Natural killer cell treated with Interleukin-12 subunit alpha and Interleukin-12 subunit beta and Interleukin-15 and Interleukin-18, amount 100 ng/mL, for 72 hours (primary cell): ENCODE measurements at regions not wholly inside any gene's neighbourhood (a gene's known extent, or its start where the extent isn't known, plus 50 kb on each side); places are given as distances from the start of the nearest gene placed in this dataset.

ENCODE experiments used
- ATAC-seq, 2 donors: fragments of 150-1000 bp; cut with Tn5 transposase in 1 of 2; sonication (Bioruptor Pico), chemical (Tn5 transposase) in 1 of 2; 2 replicates each; pipeline ENCODE4 v1.10.0; 2021
- DNase-seq: peaks from one replicate; pipeline ENCODE4 v3.0.0; 2022; ENCODE audit warnings: low spot score
- H3K27ac Mint-ChIP-seq, 2 donors: 1 replicate in 1 of 2; 2 replicates in 1 of 2; pipeline ENCODE4 v1.8.0; 2022; ENCODE audit warnings: mixed read lengths in 2 of 2, mild to moderate bottlenecking in 1 of 2, moderate library complexity in 1 of 2
- H3K27me3 Mint-ChIP-seq, 2 donors: 1 replicate in 1 of 2; 2 replicates in 1 of 2; pipeline ENCODE4 v1.8.0; 2022; ENCODE audit warnings: mixed read lengths in 2 of 2
- H3K36me3 Mint-ChIP-seq: one replicate; pipeline ENCODE4 v1.8.0; 2022; ENCODE audit warnings: mixed read lengths
- H3K4me1 Mint-ChIP-seq, 2 donors: 1 replicate in 1 of 2; 2 replicates in 1 of 2; pipeline ENCODE4 v1.8.0; 2022; ENCODE audit warnings: low read depth in 2 of 2, mixed read lengths in 2 of 2, mild to moderate bottlenecking in 1 of 2
- H3K4me3 Mint-ChIP-seq: one replicate; pipeline ENCODE4 v1.8.0; 2022; ENCODE audit warnings: mixed read lengths
- H3K9me3 Mint-ChIP-seq: 2 replicates; pipeline ENCODE4 v1.8.0; 2022; ENCODE audit warnings: mixed read lengths

- Mint-ChIP-seq H3K27ac (no peak overlapping the region), H3K4me3 (no peak overlapping the region)
- no peak for ATAC-seq
Observed at GRCh38 chr20:11103866-11104265, 430.1 kb upstream of the JAG1 start.

GRCh38 chr20:11108102-11108810 lies 434.5 kb upstream of the JAG1 start:
- H3K36me3 Mint-ChIP-seq = no peaks in the 10 kb centered on the region
- DNase-seq (no peak), ATAC-seq (no peak)
- no peaks in the 10 kb centered on the region for H3K27me3 Mint-ChIP-seq
- H3K4me1 Mint-ChIP-seq = no peaks in the 10 kb centered on the region
- no peak overlapping the region for H3K27ac Mint-ChIP-seq
- H3K4me3 Mint-ChIP-seq = no peak overlapping the region
- no peaks in the 10 kb centered on the region for H3K9me3 Mint-ChIP-seq

More at GRCh38 chr20:11103866-11104265, 430.1 kb upstream of the JAG1 start:
- H3K4me1 Mint-ChIP-seq = no peaks in the 10 kb centered on the region
- peaks cover 2% of the 10 kb centered on the region for H3K9me3 Mint-ChIP-seq
- no peaks in the 10 kb centered on the region for H3K36me3 Mint-ChIP-seq
- DNase-seq = no peak
- H3K27me3 Mint-ChIP-seq = no peaks in the 10 kb centered on the region

DNA sequence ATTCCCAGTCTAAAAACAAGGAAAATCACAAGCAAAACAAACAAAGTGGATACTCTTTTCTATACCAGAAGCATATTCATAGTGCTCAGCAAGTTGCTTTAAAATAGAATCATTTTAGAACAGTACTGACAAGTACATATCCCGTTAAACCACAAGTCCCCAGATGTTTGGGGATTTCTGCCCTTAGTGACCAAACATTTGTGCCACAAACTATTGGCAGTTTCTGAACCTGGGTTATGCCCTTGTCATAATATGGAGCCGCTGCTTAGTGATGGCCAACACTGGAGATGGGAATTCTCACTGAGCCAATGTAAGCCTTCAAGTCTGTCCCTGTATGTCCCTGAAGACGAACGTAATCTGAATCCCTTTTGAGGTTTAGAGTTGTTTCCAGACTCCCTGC lies 436.7 kb upstream of the JAG1 start:
- Mint-ChIP-seq H3K27me3 (no peaks in the 10 kb centered on the region), H3K27ac (no peak overlapping the region), H3K4me1 (no peaks in the 10 kb centered on the region), H3K36me3 (no peaks in the 10 kb centered on the region), H3K4me3 (no peak overlapping the region), H3K9me3 (no peaks in the 10 kb centered on the region)
- no peak for DNase-seq
- no peak for ATAC-seq

DNA sequence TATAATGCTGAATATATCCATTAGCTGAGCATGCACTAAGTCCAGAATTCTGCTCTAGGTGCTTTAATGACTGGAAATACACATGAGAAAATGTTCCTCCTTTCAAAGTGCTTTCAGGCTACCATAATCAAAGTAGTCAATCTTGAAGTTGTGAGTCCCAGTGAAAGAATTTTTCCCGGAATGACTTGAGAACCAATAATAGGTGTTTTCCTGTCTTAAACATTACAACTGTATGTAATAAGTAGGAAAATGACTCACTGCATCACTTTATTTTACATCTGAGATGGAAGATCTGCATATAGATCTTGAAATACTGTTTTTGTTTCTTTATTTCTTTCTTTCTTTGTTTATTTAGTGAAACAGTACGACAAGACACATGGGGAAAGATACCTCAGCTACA lies 437.4 kb upstream of the JAG1 start:
- Mint-ChIP-seq H3K36me3 (no peaks in the 10 kb centered on the region), H3K9me3 (no peaks in the 10 kb centered on the region), H3K27me3 (no peaks in the 10 kb centered on the region), H3K4me3 (no peak overlapping the region), H3K27ac (no peak overlapping the region), H3K4me1 (no peaks in the 10 kb centered on the region)
- DNase-seq (no peak), ATAC-seq (no peak)

GRCh38 chr20:11112832-11113231 lies 439.0 kb upstream of the JAG1 start:
- DNase-seq (no peak), ATAC-seq (no peak)
- no peaks in the 10 kb centered on the region for H3K9me3 Mint-ChIP-seq
- no peaks in the 10 kb centered on the region for H3K27me3 Mint-ChIP-seq
- H3K27ac Mint-ChIP-seq = no peak overlapping the region
- H3K4me3 Mint-ChIP-seq = no peak overlapping the region
- no peaks in the 10 kb centered on the region for H3K4me1 Mint-ChIP-seq
- H3K36me3 Mint-ChIP-seq = no peaks in the 10 kb centered on the region

DNA sequence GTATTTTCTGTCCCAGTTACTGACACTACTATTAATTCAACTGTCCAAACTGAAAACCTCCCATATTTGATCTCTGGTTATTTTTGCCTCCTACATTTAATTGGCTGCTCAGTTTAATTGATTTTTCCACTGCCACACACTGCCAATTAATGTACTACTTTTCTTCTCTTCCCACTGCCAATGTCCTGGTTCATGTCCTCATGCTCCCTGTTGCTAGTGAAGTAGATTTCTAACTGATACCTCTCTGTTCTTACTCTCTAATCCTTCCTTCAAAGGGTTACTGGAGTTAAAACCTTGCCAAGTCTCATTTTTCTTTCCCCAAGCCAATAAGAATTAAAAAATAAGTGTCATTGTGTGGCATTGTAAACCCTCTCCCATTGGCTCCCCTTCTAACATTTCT lies 440.6 kb upstream of the JAG1 start:
- Mint-ChIP-seq H3K9me3 (no peaks in the 10 kb centered on the region), H3K36me3 (no peaks in the 10 kb centered on the region), H3K27ac (no peak overlapping the region), H3K4me1 (no peaks in the 10 kb centered on the region), H3K27me3 (no peaks in the 10 kb centered on the region), H3K4me3 (no peak overlapping the region)
- DNase-seq (no peak), ATAC-seq (no peak)

DNA sequence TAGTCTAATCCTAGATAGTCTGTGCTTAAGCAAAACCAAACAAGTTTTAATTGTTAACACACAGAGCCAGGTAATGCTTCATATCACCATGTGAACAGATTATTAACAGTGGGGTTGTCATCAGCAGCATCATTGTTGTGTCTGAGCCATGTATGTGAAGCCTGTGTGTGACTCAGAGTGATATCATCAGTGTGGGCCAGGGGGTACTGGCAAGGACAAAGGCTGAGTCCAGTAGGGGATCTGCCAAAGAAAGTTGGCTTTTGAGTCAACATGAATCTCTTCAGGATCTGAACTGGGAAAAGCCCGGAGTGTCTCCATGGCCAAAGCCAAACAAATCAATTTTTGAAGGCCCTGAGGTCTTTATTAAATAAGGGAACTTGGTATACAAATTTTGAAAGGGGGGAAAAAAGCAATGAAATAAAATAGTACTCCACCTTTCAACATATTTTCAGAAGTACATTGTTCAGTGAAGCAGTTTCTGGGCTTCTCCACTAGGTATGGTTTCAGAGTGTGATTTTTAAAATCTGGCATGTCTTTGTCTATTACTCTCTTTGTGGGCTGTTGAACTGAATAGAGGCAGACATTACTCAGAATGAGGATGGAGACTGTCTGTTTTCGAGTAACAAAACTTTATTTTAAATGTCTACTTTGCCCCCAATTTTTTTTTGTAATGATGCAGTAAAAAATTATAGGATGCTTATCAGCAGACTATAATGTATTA lies 444.2 kb upstream of the JAG1 start:
- H3K27ac Mint-ChIP-seq = no peak overlapping the region
- no peak for ATAC-seq
- H3K4me3 Mint-ChIP-seq = no peak overlapping the region
- peaks cover 3% of the 10 kb centered on the region for H3K9me3 Mint-ChIP-seq
- no peak for DNase-seq
- no peaks in the 10 kb centered on the region for H3K27me3 Mint-ChIP-seq
- H3K4me1 Mint-ChIP-seq = no peaks in the 10 kb centered on the region
- no peaks in the 10 kb centered on the region for H3K36me3 Mint-ChIP-seq

DNA sequence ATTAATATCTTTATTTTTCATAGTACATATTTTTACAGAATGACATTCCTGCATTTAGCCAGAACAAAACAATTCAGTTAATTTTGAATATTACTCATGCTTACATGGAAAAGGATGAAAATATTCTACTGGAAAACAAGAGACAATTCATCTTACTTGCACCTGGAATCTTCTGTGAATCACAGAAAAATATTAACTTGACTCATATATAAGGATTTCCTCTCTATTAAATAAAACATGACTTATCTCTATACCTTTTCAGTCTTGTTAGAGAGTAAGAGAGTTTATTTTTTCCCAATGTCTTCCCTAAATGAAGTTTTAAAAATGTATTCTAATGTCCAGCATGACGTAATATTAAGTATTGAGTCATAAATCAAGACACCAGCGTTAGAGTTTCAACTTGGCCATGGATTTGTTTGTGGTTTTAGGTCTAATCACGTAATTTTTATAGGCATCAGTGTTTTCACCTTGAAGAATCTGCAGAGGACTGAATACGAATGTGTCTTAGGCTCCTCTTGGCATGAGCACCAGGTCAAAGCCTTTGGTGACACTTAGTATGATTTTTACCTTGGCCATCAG lies 445.1 kb upstream of the JAG1 start:
- no peaks in the 10 kb centered on the region for H3K36me3 Mint-ChIP-seq
- H3K4me1 Mint-ChIP-seq = no peaks in the 10 kb centered on the region
- no peak overlapping the region for H3K4me3 Mint-ChIP-seq
- peaks cover 6% of the 10 kb centered on the region for H3K9me3 Mint-ChIP-seq
- H3K27ac Mint-ChIP-seq = no peak overlapping the region
- ATAC-seq = no peak
- no peak for DNase-seq
- H3K27me3 Mint-ChIP-seq = no peaks in the 10 kb centered on the region

DNA sequence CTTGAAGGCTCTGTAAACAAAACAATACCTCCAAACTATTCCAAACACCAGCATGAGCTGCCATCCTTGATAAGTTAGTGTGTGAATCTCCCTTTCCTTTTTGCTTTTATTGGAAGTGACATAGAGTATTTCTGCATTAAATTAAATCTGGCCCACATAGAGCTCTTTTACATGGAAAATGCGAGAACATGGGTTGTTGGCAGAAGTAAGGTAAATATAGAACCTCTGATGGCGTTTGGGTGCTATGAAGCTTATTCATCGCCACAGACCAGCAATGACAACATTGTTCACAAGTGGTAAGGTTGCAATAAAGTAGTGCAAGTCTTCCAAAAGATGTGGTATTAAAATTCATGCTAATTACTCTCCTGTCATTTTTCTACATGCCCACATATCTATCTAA lies 445.8 kb upstream of the JAG1 start:
- DNase-seq (no peak), ATAC-seq (no peak)
- H3K4me1 Mint-ChIP-seq = no peaks in the 10 kb centered on the region
- H3K27ac Mint-ChIP-seq = no peak overlapping the region
- H3K9me3 Mint-ChIP-seq = peaks cover 9% of the 10 kb centered on the region
- no peaks in the 10 kb centered on the region for H3K36me3 Mint-ChIP-seq
- no peaks in the 10 kb centered on the region for H3K27me3 Mint-ChIP-seq
- no peak overlapping the region for H3K4me3 Mint-ChIP-seq

DNA sequence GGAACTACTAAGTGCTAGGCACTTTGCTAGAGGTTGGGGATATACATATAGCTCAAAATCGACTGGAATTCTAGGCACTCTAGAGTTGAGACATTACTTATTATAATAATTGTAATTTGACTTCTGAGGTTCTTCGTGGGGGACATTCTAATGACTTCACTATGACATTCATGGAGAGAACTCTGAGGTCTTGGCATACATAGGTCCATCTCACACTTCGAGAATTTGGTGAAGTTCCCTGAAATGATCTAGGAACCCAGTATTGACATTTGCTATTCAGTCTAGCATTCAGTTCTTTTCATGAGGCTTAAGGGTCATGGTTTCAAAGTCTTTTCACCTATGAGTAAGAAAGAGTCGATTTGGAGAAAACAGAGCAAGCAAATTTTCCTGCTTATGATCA lies 446.6 kb upstream of the JAG1 start:
- no peaks in the 10 kb centered on the region for H3K4me1 Mint-ChIP-seq

GRCh38 chr20:11124849-11125505 lies 451.2 kb upstream of the JAG1 start:
- H3K27me3 Mint-ChIP-seq = no peaks in the 10 kb centered on the region

More for the DNA sequence above, 446.6 kb upstream of the JAG1 start:
- no peak for DNase-seq
- peaks cover 9% of the 10 kb centered on the region for H3K9me3 Mint-ChIP-seq
- no peak for ATAC-seq
- no peaks in the 10 kb centered on the region for H3K27me3 Mint-ChIP-seq
- H3K27ac Mint-ChIP-seq = no peak overlapping the region
- H3K4me3 Mint-ChIP-seq = no peak overlapping the region
- no peaks in the 10 kb centered on the region for H3K36me3 Mint-ChIP-seq

GRCh38 chr20:11128220-11128718 lies 454.5 kb upstream of the JAG1 start:
- H3K36me3 Mint-ChIP-seq = no peaks in the 10 kb centered on the region
- H3K27me3 Mint-ChIP-seq = no peaks in the 10 kb centered on the region
- no peak overlapping the region for H3K4me3 Mint-ChIP-seq
- no peak overlapping the region for H3K27ac Mint-ChIP-seq
- no peak for ATAC-seq
- H3K9me3 Mint-ChIP-seq = peaks cover 14% of the 10 kb centered on the region
- no peak for DNase-seq
- no peaks in the 10 kb centered on the region for H3K4me1 Mint-ChIP-seq

More at GRCh38 chr20:11124849-11125505, 451.2 kb upstream of the JAG1 start:
- Mint-ChIP-seq H3K36me3 (no peaks in the 10 kb centered on the region), H3K4me1 (no peaks in the 10 kb centered on the region), H3K27ac (no peak overlapping the region), H3K9me3 (peaks cover 17% of the 10 kb centered on the region), H3K4me3 (no peak overlapping the region)
- ATAC-seq = no peak
- DNase-seq = no peak

- no peak for DNase-seq
- Mint-ChIP-seq H3K4me1 (no peaks in the 10 kb centered on the region), H3K36me3 (no peaks in the 10 kb centered on the region), H3K9me3 (peaks cover 13% of the 10 kb centered on the region), H3K4me3 (no peak overlapping the region), H3K27ac (no peak overlapping the region), H3K27me3 (no peaks in the 10 kb centered on the region)
- ATAC-seq = no peak
Observed at GRCh38 chr20:11128721-11129120, 454.9 kb upstream of the JAG1 start.
